Neural progenitor cell (in vitro differentiated cells): ENCODE measurements at regions not wholly inside any gene's neighbourhood (a gene's known extent, or its start where the extent isn't known, plus 50 kb on each side); places are given as distances from the start of the nearest gene placed in this dataset.

Experiments used
- DNase-seq: peaks from one replicate; pipeline ENCODE4 v3.0.0-alpha.2; 2016; ENCODE audit warnings: low spot score
- H2AFZ ChIP-seq: fragments of 200-600 bp; sonication (generic); replicated peaks from 2 replicates; pipeline ENCODE4 v1.6.1; 2016; ENCODE audit warnings: antibody characterized with exemption
- H3F3A ChIP-seq: fragments of 200-600 bp; sonication (generic); 2 replicates; pipeline ENCODE4 v1.6.1; 2016; ENCODE audit warnings: antibody characterized with exemption, low read depth
- H3K27ac ChIP-seq: fragments of 200-600 bp; sonication (generic); 2 replicates; pipeline ENCODE4 v1.5.1; 2016; ENCODE audit warnings: mild to moderate bottlenecking
- H3K27me3 ChIP-seq: fragments of 200-600 bp; sonication (generic); 2 replicates; pipeline ENCODE4 v1.6.1; 2016; ENCODE audit warnings: mild to moderate bottlenecking, moderate library complexity
- H3K36me3 ChIP-seq: fragments of 200-600 bp; sonication (generic); 2 replicates; pipeline ENCODE4 v1.5.1; 2016
- H3K4me1 ChIP-seq: fragments of 200-600 bp; sonication (generic); 2 replicates; pipeline ENCODE4 v1.6.1; 2016; ENCODE audit warnings: mixed run types
- H3K4me2 ChIP-seq: fragments of 200-600 bp; sonication (generic); 2 replicates; pipeline ENCODE4 v1.6.1; 2016
- H3K4me3 ChIP-seq: fragments of 200-600 bp; sonication (generic); 2 replicates; pipeline ENCODE4 v1.5.1; 2016
- H3K79me2 ChIP-seq: fragments of 200-600 bp; sonication (generic); 2 replicates; pipeline ENCODE4 v1.6.1; 2016; ENCODE audit warnings: low read depth
- H3K9ac ChIP-seq: fragments of 200-600 bp; sonication (generic); 2 replicates; pipeline ENCODE4 v1.6.1; 2016
- H3K9me3 ChIP-seq: fragments of 200-600 bp; sonication (generic); 2 replicates; pipeline ENCODE4 v1.5.1; 2016; ENCODE audit warnings: low read depth
- H4K20me1 ChIP-seq: fragments of 200-600 bp; sonication (generic); 2 replicates; pipeline ENCODE4 v1.6.1; 2016; ENCODE audit warnings: low read depth
- H3K27ac Mint-ChIP-seq: 3 replicates; pipeline ENCODE4 v1.8.0; 2021; ENCODE audit warnings: mixed read lengths
- H3K27me3 Mint-ChIP-seq: 2 replicates; pipeline ENCODE4 v1.8.0; 2022; ENCODE audit warnings: low read depth, mild to moderate bottlenecking, inconsistent platforms, moderate library complexity, mixed read lengths; ENCODE audit not compliant: insufficient read depth
- H3K36me3 Mint-ChIP-seq: 3 replicates; pipeline ENCODE4 v1.8.0; 2021; ENCODE audit warnings: mixed read lengths
- H3K4me1 Mint-ChIP-seq: 3 replicates; pipeline ENCODE4 v1.8.0; 2021; ENCODE audit warnings: mixed read lengths
- H3K4me3 Mint-ChIP-seq: 3 replicates; pipeline ENCODE4 v1.8.0; 2021; ENCODE audit warnings: mild to moderate bottlenecking, moderate library complexity, mixed read lengths
- H3K9me3 Mint-ChIP-seq: 3 replicates; pipeline ENCODE4 v1.8.0; 2020; ENCODE audit warnings: mixed read lengths
- CTCF ChIP-seq: fragments of 200-600 bp; sonication (generic); IDR thresholded peaks from 2 replicates; pipeline ENCODE4 v1.5.1; 2017; ENCODE audit warnings: antibody characterized with exemption, mild to moderate bottlenecking
- EZH2 ChIP-seq: fragments of 200-600 bp; sonication (generic); IDR thresholded peaks from 2 replicates; pipeline ENCODE4 v1.6.1; 2017; ENCODE audit warnings: antibody characterized with exemption, mild to moderate bottlenecking, moderate library complexity
- EZH2phosphoT487 ChIP-seq: fragments of 200-600 bp; sonication (generic); IDR thresholded peaks from 2 replicates; pipeline ENCODE4 v1.6.1; 2017; ENCODE audit warnings: antibody characterized with exemption

GRCh38 chr9:105059252-105059651, 131.3 kb upstream of the ABCA1 start:
- H3K79me2 ChIP-seq = no peaks in the 10 kb centered on the region
- no peak overlapping the region for H3K4me2 ChIP-seq
- Mint-ChIP-seq H3K9me3 (peaks cover 9% of the 10 kb centered on the region), H3K27me3 (peaks cover 5% of the 10 kb centered on the region), H3K4me3 (no peak overlapping the region), H3K36me3 (no peaks in the 10 kb centered on the region), H3K27ac (no peak overlapping the region), H3K4me1 (peaks cover 15% of the 10 kb centered on the region)
- no peaks in the 10 kb centered on the region for H3K9me3 ChIP-seq
- H2AFZ ChIP-seq = no peak overlapping the region
- H3K4me3 ChIP-seq = no peak overlapping the region
- H3K27me3 ChIP-seq = no peaks in the 10 kb centered on the region
- no peak for DNase-seq
- no peaks in the 10 kb centered on the region for H3K4me1 ChIP-seq
- H3K36me3 ChIP-seq = no peaks in the 10 kb centered on the region
- no peaks in the 10 kb centered on the region for H4K20me1 ChIP-seq
- TF ChIP-seq CTCF (no peak), EZH2phosphoT487 (no peak), EZH2 (no peak)
- H3K9ac ChIP-seq = no peak overlapping the region
- no peaks in the 10 kb centered on the region for H3F3A ChIP-seq
- H3K27ac ChIP-seq = no peak overlapping the region

GRCh38 chr9:105062222-105062855, 134.4 kb upstream of the ABCA1 start:
- Histone ChIP-seq H3K36me3 (no peaks in the 10 kb centered on the region), H4K20me1 (no peaks in the 10 kb centered on the region), H3K27ac (no peak overlapping the region), H3K4me3 (no peak overlapping the region), H3K4me1 (no peaks in the 10 kb centered on the region), H3K9me3 (no peaks in the 10 kb centered on the region), H3K9ac (no peak overlapping the region), H3K4me2 (no peak overlapping the region), H3K27me3 (no peaks in the 10 kb centered on the region), H2AFZ (no peak overlapping the region), H3K79me2 (no peaks in the 10 kb centered on the region), H3F3A (no peaks in the 10 kb centered on the region)
- Mint-ChIP-seq H3K4me1 (peaks cover 23% of the 10 kb centered on the region), H3K4me3 (no peak overlapping the region), H3K27ac (peak overlapping the region; percentile 42), H3K27me3 (peaks cover 11% of the 10 kb centered on the region), H3K36me3 (no peaks in the 10 kb centered on the region), H3K9me3 (peaks cover 12% of the 10 kb centered on the region)
- TF ChIP-seq CTCF (no peak), EZH2 (no peak), EZH2phosphoT487 (no peak)
- DNase-seq = no peak

- H3K4me3 ChIP-seq = no peak overlapping the region
- H3K4me1 ChIP-seq = no peaks in the 10 kb centered on the region
- peak overlapping the region; percentile 0 for H2AFZ ChIP-seq
- TF ChIP-seq EZH2 (no peak), EZH2phosphoT487 (no peak), CTCF (no peak)
- Mint-ChIP-seq H3K9me3 (peaks cover 12% of the 10 kb centered on the region), H3K36me3 (no peaks in the 10 kb centered on the region), H3K4me3 (no peak overlapping the region), H3K27ac (peak overlapping the region; percentile 82), H3K27me3 (peaks cover 11% of the 10 kb centered on the region), H3K4me1 (peaks cover 25% of the 10 kb centered on the region)
- H3K36me3 ChIP-seq = no peaks in the 10 kb centered on the region
- no peaks in the 10 kb centered on the region for H3K27me3 ChIP-seq
- H3K4me2 ChIP-seq = no peak overlapping the region
- no peaks in the 10 kb centered on the region for H3K9me3 ChIP-seq
- no peaks in the 10 kb centered on the region for H4K20me1 ChIP-seq
- H3K79me2 ChIP-seq = no peaks in the 10 kb centered on the region
- no peak overlapping the region for H3K9ac ChIP-seq
- DNase-seq = peak; percentile 61
- no peak overlapping the region for H3K27ac ChIP-seq
- H3F3A ChIP-seq = no peaks in the 10 kb centered on the region
These were observed 136.5 kb upstream of the ABCA1 start for GRCh38 chr9:105064248-105065097.
